ENCODE measurements at regions not wholly inside any gene's neighbourhood (a gene's known extent, or its start where the extent isn't known, plus 50 kb on each side); places are given as distances from the start of the nearest gene placed in this dataset.

DNA sequence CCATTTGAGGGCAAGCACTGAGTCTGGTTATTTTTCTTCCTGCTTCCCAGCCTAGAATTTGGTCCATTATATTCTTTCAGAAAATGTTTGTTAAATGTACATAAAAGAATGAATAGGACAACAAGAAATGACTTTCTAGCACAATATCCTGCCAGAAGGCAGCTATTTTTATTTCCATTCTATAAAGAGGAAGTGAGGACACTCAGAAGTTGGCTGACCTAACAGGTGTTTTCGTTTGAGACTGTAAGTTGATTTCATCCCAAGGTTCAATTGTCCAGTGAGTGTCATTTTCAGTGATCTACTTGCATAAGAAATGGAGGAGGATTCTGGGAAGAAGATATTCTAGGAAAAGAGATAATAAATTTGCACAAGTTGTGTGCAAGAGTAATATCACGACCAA lies 191.9 kb upstream of the POU1F1 start:
- TF ChIP-seq, protein P1, sequence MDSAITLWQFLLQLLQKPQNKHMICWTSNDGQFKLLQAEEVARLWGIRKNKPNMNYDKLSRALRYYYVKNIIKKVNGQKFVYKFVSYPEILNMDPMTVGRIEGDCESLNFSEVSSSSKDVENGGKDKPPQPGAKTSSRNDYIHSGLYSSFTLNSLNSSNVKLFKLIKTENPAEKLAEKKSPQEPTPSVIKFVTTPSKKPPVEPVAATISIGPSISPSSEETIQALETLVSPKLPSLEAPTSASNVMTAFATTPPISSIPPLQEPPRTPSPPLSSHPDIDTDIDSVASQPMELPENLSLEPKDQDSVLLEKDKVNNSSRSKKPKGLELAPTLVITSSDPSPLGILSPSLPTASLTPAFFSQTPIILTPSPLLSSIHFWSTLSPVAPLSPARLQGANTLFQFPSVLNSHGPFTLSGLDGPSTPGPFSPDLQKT (IDR thresholded peaks at IDR 0.05; ENCODE audit: borderline replicate concordance, low read depth, low read length) = no peak
- TF ChIP-seq, protein P2, sequence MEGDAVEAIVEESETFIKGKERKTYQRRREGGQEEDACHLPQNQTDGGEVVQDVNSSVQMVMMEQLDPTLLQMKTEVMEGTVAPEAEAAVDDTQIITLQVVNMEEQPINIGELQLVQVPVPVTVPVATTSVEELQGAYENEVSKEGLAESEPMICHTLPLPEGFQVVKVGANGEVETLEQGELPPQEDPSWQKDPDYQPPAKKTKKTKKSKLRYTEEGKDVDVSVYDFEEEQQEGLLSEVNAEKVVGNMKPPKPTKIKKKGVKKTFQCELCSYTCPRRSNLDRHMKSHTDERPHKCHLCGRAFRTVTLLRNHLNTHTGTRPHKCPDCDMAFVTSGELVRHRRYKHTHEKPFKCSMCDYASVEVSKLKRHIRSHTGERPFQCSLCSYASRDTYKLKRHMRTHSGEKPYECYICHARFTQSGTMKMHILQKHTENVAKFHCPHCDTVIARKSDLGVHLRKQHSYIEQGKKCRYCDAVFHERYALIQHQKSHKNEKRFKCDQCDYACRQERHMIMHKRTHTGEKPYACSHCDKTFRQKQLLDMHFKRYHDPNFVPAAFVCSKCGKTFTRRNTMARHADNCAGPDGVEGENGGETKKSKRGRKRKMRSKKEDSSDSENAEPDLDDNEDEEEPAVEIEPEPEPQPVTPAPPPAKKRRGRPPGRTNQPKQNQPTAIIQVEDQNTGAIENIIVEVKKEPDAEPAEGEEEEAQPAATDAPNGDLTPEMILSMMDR (tag by site-specific recombination; IDR thresholded peaks at IDR 0.05) = no peak
- TF ChIP-seq ZNF16 (tag by site-specific recombination; IDR thresholded peaks at IDR 0.05; ENCODE audit: low read depth) (no peak), TCF7L2 (IDR thresholded peaks at IDR 0.05; ENCODE audit: borderline replicate concordance, low read depth, low read length) (no peak), KLF7 (tag by site-specific recombination; IDR thresholded peaks at IDR 0.05; ENCODE audit: borderline replicate concordance) (no peak), HOXA7 (CRISPR knock-in tag; IDR thresholded peaks at IDR 0.05; ENCODE audit: borderline replicate concordance) (no peak), ZNF596 (tag by site-specific recombination; IDR thresholded peaks at IDR 0.05) (no peak), ZNF843 (tag by site-specific recombination; IDR thresholded peaks at IDR 0.05) (no peak), ZNF24 (tag by site-specific recombination; IDR thresholded peaks at IDR 0.05) (no peak)
- TF ChIP-seq, protein P3, sequence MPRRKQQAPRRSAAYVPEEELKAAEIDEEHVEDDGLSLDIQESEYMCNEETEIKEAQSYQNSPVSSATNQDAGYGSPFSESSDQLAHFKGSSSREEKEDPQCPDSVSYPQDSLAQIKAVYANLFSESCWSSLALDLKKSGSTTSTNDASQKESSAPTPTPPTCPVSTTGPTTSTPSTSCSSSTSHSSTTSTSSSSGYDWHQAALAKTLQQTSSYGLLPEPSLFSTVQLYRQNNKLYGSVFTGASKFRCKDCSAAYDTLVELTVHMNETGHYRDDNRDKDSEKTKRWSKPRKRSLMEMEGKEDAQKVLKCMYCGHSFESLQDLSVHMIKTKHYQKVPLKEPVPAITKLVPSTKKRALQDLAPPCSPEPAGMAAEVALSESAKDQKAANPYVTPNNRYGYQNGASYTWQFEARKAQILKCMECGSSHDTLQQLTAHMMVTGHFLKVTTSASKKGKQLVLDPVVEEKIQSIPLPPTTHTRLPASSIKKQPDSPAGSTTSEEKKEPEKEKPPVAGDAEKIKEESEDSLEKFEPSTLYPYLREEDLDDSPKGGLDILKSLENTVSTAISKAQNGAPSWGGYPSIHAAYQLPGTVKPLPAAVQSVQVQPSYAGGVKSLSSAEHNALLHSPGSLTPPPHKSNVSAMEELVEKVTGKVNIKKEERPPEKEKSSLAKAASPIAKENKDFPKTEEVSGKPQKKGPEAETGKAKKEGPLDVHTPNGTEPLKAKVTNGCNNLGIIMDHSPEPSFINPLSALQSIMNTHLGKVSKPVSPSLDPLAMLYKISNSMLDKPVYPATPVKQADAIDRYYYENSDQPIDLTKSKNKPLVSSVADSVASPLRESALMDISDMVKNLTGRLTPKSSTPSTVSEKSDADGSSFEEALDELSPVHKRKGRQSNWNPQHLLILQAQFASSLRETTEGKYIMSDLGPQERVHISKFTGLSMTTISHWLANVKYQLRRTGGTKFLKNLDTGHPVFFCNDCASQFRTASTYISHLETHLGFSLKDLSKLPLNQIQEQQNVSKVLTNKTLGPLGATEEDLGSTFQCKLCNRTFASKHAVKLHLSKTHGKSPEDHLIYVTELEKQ (tag by site-specific recombination; IDR thresholded peaks at IDR 0.05; ENCODE audit: borderline replicate concordance) = no peak
- TF ChIP-seq, protein P4, sequence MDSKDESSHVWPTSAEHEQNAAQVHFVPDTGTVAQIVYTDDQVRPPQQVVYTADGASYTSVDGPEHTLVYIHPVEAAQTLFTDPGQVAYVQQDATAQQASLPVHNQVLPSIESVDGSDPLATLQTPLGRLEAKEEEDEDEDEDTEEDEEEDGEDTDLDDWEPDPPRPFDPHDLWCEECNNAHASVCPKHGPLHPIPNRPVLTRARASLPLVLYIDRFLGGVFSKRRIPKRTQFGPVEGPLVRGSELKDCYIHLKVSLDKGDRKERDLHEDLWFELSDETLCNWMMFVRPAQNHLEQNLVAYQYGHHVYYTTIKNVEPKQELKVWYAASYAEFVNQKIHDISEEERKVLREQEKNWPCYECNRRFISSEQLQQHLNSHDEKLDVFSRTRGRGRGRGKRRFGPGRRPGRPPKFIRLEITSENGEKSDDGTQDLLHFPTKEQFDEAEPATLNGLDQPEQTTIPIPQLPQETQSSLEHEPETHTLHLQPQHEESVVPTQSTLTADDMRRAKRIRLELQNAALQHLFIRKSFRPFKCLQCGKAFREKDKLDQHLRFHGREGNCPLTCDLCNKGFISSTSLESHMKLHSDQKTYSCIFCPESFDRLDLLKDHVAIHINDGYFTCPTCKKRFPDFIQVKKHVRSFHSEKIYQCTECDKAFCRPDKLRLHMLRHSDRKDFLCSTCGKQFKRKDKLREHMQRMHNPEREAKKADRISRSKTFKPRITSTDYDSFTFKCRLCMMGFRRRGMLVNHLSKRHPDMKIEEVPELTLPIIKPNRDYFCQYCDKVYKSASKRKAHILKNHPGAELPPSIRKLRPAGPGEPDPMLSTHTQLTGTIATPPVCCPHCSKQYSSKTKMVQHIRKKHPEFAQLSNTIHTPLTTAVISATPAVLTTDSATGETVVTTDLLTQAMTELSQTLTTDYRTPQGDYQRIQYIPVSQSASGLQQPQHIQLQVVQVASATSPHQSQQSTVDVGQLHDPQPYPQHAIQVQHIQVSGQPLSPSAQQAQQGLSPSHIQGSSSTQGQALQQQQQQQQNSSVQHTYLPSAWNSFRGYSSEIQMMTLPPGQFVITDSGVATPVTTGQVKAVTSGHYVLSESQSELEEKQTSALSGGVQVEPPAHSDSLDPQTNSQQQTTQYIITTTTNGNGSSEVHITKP (tag by site-specific recombination; IDR thresholded peaks at IDR 0.05) = no peak
- TF ChIP-seq, protein P5, sequence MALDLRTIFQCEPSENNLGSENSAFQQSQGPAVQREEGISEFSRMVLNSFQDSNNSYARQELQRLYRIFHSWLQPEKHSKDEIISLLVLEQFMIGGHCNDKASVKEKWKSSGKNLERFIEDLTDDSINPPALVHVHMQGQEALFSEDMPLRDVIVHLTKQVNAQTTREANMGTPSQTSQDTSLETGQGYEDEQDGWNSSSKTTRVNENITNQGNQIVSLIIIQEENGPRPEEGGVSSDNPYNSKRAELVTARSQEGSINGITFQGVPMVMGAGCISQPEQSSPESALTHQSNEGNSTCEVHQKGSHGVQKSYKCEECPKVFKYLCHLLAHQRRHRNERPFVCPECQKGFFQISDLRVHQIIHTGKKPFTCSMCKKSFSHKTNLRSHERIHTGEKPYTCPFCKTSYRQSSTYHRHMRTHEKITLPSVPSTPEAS (tag by site-specific recombination; IDR thresholded peaks at IDR 0.05) = no peak

All from HEK293 (cell line).